NCI-H2081 (cell line): ENCODE measurements at regions not wholly inside any gene's neighbourhood (a gene's known extent, or its start where the extent isn't known, plus 50 kb on each side); places are given as distances from the start of the nearest gene placed in this dataset.
"Not testable (repeated sequence)": the region's sequence is repeated elsewhere in the genome, so short reads cannot be mapped to it uniquely, and the experiment has no call there.

Experiments used
- DNase-seq, 2 experiments: peaks; one replicate each; lab custom pipeline; 2025; lab: John Stamatoyannopoulos, UW

- DNase-seq = peak; percentile 8 to 65
These were observed 309.8 kb upstream of the CNTN5 start for GRCh38 chr11:98710986-98711385.

DNA sequence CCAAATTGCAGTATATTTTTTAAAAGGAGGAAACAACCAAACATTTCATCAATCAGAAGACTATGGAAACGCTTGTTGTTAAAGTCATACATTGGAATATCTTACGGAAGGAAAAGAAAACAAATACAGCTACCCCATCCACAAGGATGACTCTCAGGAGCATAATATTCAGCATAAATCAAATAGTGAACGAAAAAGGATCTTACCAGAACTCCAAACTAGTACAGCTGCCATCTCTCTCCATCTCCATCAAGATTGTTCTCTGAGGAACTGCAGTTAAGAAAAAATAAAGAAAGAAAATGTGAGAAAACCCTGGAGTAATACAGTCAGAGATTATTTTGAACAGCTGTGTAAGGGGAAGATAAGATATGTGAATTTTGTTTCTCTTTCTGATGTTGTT, 299.8 kb upstream of the CNTN5 start:
- DNase-seq = no peak

GRCh38 chr11:98725471-98725870, 295.3 kb upstream of the CNTN5 start:
- DNase-seq = no peak

DNA sequence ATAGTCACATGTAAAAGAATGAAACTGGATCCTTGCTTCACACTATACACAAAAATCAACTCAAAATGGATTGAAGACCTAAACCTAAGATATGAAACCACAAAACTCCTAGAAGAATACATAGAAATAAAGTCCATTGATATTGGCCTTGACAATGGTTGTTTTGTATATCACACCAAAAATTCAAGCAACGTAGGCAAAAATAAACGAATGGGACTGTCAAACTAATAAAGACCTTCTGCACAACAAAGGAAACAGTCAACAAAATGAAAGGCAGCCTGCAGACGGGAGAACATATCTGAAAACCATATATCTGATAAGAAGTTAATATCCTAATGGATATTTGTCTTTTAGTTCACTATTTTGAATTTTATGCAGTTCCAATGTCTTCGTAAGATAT, 292.3 kb upstream of the CNTN5 start:
- DNase-seq = no peak

DNA sequence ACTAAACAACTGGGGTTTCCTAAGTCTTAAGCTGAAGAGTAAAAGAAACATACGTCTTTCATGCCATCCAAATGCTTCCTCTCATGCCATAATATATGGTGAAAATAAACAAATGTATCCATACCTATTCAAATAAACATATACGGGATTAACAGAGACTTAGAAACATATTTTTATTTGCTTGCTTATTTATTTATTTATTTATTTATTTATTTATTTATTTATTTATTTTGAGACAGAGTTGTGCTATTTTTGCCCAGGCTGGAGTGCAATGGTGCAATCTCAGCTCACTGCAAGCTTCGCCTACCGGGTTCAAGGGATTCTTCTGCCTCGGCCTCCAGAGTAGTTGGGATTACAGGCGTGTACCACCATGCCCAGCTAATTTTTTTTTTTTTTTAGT, 291.6 kb upstream of the CNTN5 start:
- no peak for DNase-seq

- no peak for DNase-seq
These were observed 287.8 kb upstream of the CNTN5 start for GRCh38 chr11:98732947-98733346.

DNA sequence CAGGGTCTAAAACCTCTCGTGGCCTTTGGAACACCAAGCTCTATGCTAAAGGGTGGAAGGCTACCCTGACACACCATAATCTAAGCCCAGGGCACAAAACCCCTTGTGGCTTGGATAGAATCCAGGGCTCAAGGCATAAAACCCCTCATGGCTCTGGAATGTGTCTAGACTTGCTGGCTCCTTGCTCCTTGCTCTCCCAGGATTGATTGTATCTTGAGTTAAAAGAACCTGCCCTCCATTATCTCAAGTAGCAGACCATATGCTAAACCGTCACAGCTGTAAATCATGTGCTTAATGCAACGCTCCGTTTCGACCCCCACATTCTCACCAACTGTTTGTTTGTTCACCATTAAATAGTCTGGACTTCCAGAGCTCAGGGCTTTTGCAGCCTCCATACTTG, 287.4 kb upstream of the CNTN5 start:
- not testable (repeated sequence) for DNase-seq

DNA sequence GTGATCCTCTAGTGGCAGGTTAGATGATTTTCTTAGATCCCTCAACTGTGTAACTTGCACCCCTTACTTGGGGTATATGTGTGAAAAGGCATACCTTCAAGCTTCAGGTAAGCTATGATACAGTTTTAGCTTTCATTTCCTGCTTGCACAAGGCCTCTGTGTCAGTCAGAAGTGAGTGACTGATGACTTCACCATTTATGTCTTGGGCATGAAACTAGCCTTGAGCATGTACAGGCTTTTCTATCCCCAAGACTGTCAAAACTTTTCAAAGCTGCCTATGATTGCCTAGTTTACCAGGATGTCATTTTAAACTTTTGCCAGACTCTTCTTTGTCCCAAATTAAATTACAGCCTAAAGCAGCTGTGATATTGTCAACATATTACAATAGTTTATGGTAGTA, 286.1 kb upstream of the CNTN5 start:
- no peak for DNase-seq

GRCh38 chr11:98736833-98737232, 283.9 kb upstream of the CNTN5 start:
- DNase-seq = no peak

GRCh38 chr11:98740321-98740720, 280.4 kb upstream of the CNTN5 start:
- DNase-seq = no peak

DNA sequence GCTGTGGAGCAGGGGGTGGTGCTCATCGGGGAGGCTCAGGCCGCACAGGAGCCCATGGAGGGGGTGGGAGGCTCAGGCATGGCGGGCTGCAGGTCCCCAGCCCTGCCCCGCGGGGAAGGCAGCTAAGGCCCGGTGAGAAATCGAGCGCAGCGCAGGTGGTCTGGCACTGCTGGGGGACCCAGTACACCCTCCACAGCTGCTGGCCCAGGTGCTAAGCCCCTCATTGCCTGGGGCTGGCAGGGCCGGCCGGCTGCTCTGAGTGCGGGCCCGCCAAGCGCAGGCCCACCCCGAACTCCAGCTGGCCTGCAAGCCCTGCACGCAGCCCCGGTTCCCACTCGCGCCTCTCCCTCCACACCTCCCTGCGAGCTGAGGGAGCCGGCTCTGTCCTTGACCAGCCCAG, 257.3 kb upstream of the CNTN5 start:
- not testable (repeated sequence) for DNase-seq

DNA sequence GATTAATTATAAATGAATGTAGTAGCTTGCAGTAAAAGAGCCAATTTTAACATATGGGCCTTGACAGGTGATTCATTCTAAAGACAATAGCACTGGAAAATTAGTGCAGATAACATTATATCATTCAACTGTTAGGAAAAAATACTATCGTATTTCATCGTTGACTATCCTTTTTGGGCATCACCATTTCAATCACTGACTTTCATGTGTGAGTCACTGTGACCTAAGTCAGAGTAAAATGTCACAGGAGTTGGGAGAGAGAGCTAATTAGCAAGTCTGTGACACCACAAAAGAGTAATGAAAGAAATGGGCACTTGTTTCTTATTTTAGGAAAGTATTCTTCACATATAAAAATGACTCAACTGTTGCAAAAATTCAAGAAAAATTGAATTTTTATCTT, 253.8 kb upstream of the CNTN5 start:
- DNase-seq = no peak

DNA sequence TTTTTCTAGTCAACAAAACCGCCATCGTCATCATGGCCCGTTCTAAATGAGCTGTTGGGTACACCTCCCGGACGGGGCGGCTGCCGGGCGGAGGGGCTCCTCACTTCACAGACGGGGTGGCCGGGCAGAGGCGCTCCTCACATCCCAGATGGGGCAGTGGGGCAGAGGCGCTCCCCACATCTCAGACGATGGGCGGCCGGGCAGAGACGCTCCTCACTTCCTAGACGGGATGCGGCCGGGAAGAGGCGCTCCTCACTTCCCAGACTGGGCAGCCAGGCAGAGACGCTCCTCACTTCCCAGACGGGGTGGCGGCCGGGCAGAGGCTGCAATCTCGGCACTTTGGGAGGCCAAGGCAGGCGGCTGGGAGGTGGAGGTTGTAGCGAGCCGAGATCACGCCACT, 250.7 kb upstream of the CNTN5 start:
- DNase-seq = not testable (repeated sequence)

DNA sequence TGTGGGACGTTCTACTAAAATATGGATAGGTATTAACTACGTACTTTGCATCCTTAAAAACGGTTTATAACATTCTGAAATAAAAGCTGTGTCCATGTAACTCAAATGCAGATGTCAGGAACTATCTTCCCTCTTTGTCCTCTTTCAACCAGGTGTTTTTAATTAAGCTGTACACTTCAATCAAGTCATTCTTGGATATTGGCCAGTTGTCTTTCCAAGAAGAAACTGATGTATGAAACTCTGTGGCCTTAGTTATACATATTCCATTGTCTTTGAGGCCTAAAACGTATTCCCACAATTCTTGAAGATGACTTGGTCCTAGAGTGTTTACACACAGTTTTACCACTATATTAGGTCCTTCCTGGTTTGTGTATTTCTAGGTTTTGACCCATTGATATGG, 249.0 kb upstream of the CNTN5 start:
- no peak for DNase-seq

- peak; percentile 14 to 76 for DNase-seq
These were observed 247.9 kb upstream of the CNTN5 start for GRCh38 chr11:98772893-98773292.

DNA sequence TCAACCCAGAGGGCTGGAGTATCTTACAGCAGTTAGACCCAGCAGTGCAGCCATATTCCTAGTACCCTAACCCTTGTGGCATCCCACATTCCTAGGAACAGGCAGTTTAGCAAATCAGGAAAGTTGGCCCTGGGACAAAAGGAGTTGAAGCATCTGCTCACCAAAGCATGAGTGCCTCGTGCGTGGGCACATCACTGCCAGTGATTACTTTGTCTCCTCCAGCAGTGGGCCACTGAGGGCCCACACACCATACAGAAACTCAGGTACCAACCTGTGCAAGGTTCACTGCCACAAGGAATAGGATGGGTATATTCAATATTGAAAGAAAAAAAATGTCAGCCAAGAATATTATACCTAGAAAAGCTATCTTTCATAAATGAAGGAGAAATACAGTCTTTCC, 227.5 kb upstream of the CNTN5 start:
- DNase-seq = no peak

- DNase-seq = no peak
These were observed 222.4 kb upstream of the CNTN5 start for GRCh38 chr11:98798333-98798732.

DNA sequence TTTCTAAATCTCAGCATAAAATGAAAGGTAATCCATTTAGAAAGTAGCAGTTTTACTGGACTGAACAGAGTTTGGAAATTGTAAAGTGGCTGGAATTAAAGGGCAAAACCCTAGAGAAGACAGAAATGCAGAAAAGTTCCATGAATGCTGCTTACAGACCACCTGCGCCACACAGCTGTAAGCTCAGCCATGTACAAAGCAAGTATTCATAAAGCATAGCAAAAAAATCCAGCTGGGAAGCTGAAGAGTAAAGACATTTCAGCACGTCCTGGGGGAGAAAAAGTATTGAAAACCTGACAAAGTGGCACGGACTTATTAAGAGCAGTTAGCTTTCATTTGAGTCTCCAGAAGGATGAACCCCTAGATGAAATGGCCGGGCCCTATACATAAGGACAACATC, 220.1 kb upstream of the CNTN5 start:
- DNase-seq = no peak

DNA sequence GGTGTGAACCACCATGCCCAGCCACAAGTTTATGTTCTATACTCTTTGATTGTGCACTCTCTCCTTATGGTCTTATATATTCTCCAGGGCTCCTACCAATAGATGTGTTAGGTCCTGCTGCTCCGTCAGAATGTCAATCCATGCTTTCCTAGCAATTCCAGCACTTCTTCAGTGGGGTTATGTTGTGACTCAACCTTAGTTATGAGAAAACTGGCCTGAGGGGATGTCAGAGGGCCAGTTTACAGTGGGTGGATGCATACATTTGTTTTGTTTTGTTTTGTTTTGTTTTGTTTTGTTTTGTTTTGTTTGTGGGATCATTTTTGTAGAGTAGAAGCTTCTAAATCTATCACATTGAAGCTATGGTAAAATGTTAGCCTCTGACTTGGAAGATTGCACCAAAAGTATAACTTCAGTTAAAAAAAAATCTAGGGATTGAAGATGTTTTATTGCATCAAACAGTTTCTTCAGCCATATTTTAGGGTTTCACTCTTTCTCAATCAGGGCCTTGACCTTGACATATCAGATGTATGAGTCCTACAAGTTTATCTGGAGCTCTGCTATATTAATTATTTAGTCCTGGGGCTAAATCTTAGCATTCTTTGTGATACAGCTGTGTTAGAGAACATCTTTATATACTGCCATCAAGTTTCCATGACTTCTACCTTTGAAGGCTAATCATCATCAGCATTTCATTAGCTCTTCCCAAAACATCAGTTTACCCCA, 191.6 kb upstream of the CNTN5 start:
- no peak for DNase-seq

DNA sequence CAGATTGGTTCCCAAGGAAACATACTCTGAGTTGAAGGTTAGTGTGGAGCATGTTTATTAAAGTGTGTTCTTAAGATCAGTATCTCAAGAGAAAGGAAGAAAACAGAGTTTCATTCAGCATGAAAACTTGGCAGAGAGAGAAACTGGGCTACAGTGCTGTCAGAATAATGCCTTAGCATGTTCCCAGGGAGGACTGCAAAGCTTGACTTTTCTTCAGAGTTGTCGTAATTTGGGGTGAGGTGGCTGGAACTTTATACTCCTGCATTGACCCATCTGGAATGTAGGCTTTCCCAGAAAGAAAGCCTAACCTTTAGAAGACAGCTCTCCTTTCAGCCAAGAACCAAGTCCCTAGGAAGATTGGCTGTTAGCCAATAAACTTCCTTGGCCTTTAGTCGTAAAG, 190.8 kb upstream of the CNTN5 start:
- no peak for DNase-seq

DNA sequence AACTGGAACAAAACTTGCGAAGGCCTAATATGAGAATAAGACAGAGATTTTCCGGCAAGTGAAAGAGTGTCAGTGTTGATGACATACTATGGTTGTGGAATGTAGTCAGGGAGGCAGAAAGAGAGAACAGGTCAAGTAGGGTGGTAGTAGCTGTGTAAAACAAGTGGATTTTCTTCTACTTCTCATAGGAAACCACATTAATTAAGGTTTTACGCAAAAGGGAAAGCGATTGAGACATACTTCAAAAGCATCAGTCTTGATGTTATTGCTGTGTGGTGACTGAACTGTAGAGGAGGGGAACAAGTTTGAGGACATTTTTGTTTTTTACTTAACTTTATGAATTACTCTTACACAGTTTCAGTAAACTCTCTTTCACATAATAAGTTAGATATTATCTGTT, 186.0 kb upstream of the CNTN5 start:
- no peak for DNase-seq

GRCh38 chr11:98835335-98835734, 185.4 kb upstream of the CNTN5 start:
- no peak for DNase-seq

DNA sequence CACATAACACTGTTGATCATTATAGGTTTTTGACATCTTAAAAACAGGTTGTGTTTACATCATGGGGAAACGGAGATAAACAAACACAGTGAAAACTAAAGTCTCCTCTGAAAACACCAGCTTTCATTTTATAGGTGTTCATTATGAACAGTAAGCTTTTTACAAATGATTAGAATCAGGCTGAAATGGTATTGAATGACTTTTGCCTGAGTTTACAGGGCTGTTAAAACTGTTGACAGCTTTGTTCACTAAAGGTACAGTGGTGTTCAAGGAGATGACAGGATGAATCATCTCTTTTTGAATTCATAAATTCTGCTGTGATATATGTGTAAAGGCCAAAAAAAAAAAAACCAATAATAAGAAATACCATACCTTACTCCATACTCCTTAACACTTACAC, 184.6 kb upstream of the CNTN5 start:
- DNase-seq = no peak

DNA sequence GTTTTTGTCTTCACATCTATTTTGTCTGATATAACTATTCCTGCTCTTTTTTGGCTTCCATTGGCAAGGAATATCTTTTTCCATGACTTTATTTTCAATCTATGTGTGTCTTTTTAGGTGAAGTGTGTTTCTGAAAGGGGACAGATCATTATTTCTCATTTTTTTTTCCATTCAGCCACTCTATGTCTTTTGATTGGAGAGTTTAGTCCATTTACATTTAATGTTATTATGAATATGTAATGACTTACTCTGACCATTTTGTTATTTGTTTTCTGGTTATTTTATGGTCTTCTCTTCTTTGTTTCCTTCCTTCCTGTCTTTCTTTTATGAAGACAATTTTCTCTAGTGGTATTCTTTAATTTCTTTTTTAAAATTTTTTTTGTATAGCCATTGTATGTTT, 178.6 kb upstream of the CNTN5 start:
- DNase-seq = no peak

GRCh38 chr11:98862169-98862568, 158.6 kb upstream of the CNTN5 start:
- no peak for DNase-seq
